Fibroblast of skin of right quadriceps (primary cell): ENCODE measurements at regions not wholly inside any gene's neighbourhood (a gene's known extent, or its start where the extent isn't known, plus 50 kb on each side); places are given as distances from the start of the nearest gene placed in this dataset.

Source experiments
- DNase-seq: peaks from one replicate; pipeline ENCODE4 v3.0.0-alpha.2; 2013

GRCh38 chr2:139230881-139231280 lies 450.7 kb upstream of the NXPH2 start:
- no peak for DNase-seq

GRCh38 chr2:139228276-139228675 lies 448.1 kb upstream of the NXPH2 start:
- no peak for DNase-seq

GRCh38 chr2:139225961-139226360 lies 445.8 kb upstream of the NXPH2 start:
- DNase-seq, result no peak

- DNase-seq, result no peak
Observed at GRCh38 chr2:139218181-139218580, 438.0 kb upstream of the NXPH2 start.

- no peak for DNase-seq
Observed at GRCh38 chr2:139217641-139218040, 437.5 kb upstream of the NXPH2 start.

- no peak for DNase-seq
Observed at GRCh38 chr2:139216435-139216834, 436.2 kb upstream of the NXPH2 start.

GRCh38 chr2:139214801-139215200 lies 434.6 kb upstream of the NXPH2 start:
- DNase-seq, result no peak

GRCh38 chr2:139209586-139209985 lies 429.4 kb upstream of the NXPH2 start:
- DNase-seq, result no peak

- peak; percentile 3 for DNase-seq
Observed at GRCh38 chr2:139201516-139201915, 421.3 kb upstream of the NXPH2 start.

- DNase-seq, result no peak
Observed at GRCh38 chr2:139196754-139197153, 416.6 kb upstream of the NXPH2 start.

GRCh38 chr2:139194546-139194945 lies 414.4 kb upstream of the NXPH2 start:
- no peak for DNase-seq

- no peak for DNase-seq
Observed at GRCh38 chr2:139177041-139177440, 396.9 kb upstream of the NXPH2 start.

GRCh38 chr2:139175510-139175909 lies 395.3 kb upstream of the NXPH2 start:
- DNase-seq, result no peak

- no peak for DNase-seq
Observed at GRCh38 chr2:139170406-139170805, 390.2 kb upstream of the NXPH2 start.

GRCh38 chr2:139165601-139166000 lies 385.4 kb upstream of the NXPH2 start:
- DNase-seq, result no peak

GRCh38 chr2:139165041-139165440 lies 384.9 kb upstream of the NXPH2 start:
- DNase-seq, result no peak

- no peak for DNase-seq
Observed at GRCh38 chr2:139162957-139163356, 382.8 kb upstream of the NXPH2 start.

- DNase-seq, result no peak
Observed at GRCh38 chr2:139162456-139162855, 382.3 kb upstream of the NXPH2 start.

- peak; percentile 65 for DNase-seq
Observed at GRCh38 chr2:139160836-139161235, 380.6 kb upstream of the NXPH2 start.

- DNase-seq, result no peak
Observed at GRCh38 chr2:139159177-139159576, 379.0 kb upstream of the NXPH2 start.

- no peak for DNase-seq
Observed at GRCh38 chr2:139156730-139157129, 376.5 kb upstream of the NXPH2 start.

- no peak for DNase-seq
Observed at GRCh38 chr2:139155991-139156390, 375.8 kb upstream of the NXPH2 start.

GRCh38 chr2:139142252-139142880 lies 362.2 kb upstream of the NXPH2 start:
- peak; percentile 26 for DNase-seq

GRCh38 chr2:139124271-139124670 lies 344.1 kb upstream of the NXPH2 start:
- no peak for DNase-seq

GRCh38 chr2:139123795-139124194 lies 343.6 kb upstream of the NXPH2 start:
- no peak for DNase-seq
